Muscle of leg (tissue), 3 donors: ENCODE measurements at regions not wholly inside any gene's neighbourhood (a gene's known extent, or its start where the extent isn't known, plus 50 kb on each side); places are given as distances from the start of the nearest gene placed in this dataset.
"Not testable (repeated sequence)": the region's sequence is repeated elsewhere in the genome, so short reads cannot be mapped to it uniquely, and the experiment has no call there.

Experiments used
- DNase-seq: peaks from one replicate; pipeline ENCODE4 v3.0.0; 2013
- H3K27ac ChIP-seq: one replicate; pipeline ENCODE4 v1.5.1; 2013; ENCODE audit warnings: mild to moderate bottlenecking, low read length, control low read depth
- H3K27me3 ChIP-seq: one replicate; pipeline ENCODE4 v1.6.1; 2013; ENCODE audit warnings: low read length; ENCODE audit not compliant: control insufficient read depth, insufficient read depth
- H3K36me3 ChIP-seq: one replicate; pipeline ENCODE4 v1.6.1; 2013; ENCODE audit warnings: low read length; ENCODE audit not compliant: control insufficient read depth, insufficient read depth
- H3K4me1 ChIP-seq: one replicate; pipeline ENCODE4 v1.6.1; 2013; ENCODE audit warnings: low read length; ENCODE audit not compliant: control insufficient read depth, insufficient read depth
- H3K4me3 ChIP-seq: one replicate; pipeline ENCODE4 v1.5.1; 2013; ENCODE audit warnings: low read length, control low read depth
- H3K9me3 ChIP-seq: replicated peaks from 2 replicates; pipeline ENCODE4 v1.6.1; 2013; ENCODE audit warnings: low read depth, low read length; ENCODE audit not compliant: control insufficient read depth
- WGBS: methylation state at CpG from one replicate; pipeline ENCODE4 v1.1.5; 2013; ENCODE audit warnings: missing lambda C conversion rate; ENCODE audit not compliant: insufficient coverage; 5-methylcytosine and 5-hydroxymethylcytosine counted together

DNA sequence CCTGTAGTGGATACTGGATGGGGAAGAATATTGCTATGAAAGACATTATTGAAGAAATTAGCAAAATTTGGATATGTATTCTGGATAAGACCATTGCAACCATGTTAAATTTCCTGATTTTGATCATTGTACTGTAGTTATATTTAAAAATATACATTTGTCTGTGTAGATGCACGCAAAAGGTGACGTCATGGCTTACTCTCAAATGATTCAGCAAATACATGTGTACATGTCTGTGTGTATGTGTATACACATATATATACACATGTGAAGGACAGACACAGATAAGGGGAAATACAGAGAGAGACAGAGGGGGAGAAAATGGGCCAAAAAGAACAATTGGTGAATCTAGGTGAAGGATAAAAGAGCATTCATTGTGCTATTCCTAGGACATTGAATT, 82.3 kb upstream of the PLCB4 start:
- Histone ChIP-seq H3K27me3 (no peaks in the 10 kb centered on the region), H3K27ac (no peak overlapping the region), H3K36me3 (no peaks in the 10 kb centered on the region), H3K4me1 (no peaks in the 10 kb centered on the region), H3K4me3 (no peak overlapping the region), H3K9me3 (no peaks in the 10 kb centered on the region)
- no CpG with 5 or more reads among the region's 2 CpGs for WGBS
- no peak for DNase-seq

DNA sequence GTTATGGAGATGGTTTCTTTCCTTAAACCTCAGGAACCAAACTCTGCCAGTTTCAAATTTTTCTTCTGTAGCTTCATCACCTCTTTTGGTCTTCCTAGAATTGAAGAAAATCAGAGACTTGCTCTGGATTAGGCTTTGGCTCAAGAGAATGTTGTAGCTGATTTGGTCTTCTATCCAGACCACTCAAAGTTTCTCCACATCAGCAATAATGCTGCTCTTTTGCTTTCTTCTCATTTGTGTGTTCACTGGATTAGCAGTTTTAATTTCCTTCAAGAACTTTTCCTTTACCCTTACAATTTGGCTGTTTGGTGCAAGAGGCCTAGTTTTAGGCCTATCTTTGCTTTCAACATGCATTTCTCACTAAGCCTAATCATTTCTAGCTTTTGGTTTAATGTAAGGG, 78.1 kb upstream of the PLCB4 start:
- H3K9me3 ChIP-seq: no peaks in the 10 kb centered on the region
- no peak overlapping the region for H3K27ac ChIP-seq
- DNase-seq: no peak
- no peaks in the 10 kb centered on the region for H3K27me3 ChIP-seq
- no peaks in the 10 kb centered on the region for H3K36me3 ChIP-seq
- H3K4me1 ChIP-seq: no peaks in the 10 kb centered on the region
- no peak overlapping the region for H3K4me3 ChIP-seq

DNA sequence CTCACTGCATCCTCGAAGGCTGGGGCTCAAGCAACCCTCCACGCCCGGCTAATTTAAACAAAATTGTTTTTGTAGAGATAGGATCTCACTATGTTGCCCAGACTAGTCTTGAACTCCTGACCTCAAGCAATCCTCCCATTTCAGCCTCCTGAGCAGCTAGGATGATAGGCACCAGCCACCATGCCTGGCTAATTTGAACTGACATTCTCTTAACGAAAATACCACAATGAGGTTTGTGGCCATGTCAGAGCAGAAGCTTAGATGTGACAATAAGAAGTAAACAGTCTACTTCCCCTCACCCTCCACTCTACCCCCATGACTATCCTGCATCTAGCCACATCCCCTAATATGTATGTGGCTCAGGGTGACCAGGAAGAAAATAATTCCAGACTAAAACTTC, 74.8 kb upstream of the PLCB4 start:
- no CpG with 5 or more reads among the region's 4 CpGs for WGBS
- Histone ChIP-seq H3K27ac (no peak overlapping the region), H3K4me3 (no peak overlapping the region), H3K36me3 (no peaks in the 10 kb centered on the region), H3K9me3 (no peaks in the 10 kb centered on the region), H3K27me3 (no peaks in the 10 kb centered on the region), H3K4me1 (no peaks in the 10 kb centered on the region)
- no peak for DNase-seq

DNA sequence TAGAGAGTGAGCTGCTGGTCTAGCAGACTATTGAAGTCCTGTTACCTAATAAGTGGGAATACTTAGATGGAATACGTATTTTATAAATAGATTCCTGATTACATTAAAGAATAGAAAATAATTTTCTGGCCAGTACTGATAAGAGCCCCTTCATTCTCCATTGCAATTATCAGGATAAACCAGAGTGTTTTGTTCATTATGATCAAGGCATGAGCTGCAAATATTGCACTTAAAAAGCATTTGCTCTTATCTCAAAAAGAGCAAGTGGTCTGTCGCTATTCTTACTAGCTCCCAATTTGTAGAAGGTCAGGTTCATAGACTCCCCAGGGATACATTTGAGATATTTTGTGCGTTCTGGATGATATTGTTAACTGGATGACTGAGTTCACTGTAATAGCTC, 73.1 kb upstream of the PLCB4 start:
- H3K27ac ChIP-seq: no peak overlapping the region
- H3K4me1 ChIP-seq: no peaks in the 10 kb centered on the region
- no peaks in the 10 kb centered on the region for H3K36me3 ChIP-seq
- H3K27me3 ChIP-seq: no peaks in the 10 kb centered on the region
- H3K9me3 ChIP-seq: no peaks in the 10 kb centered on the region
- H3K4me3 ChIP-seq: no peak overlapping the region
- no CpG with 5 or more reads among the region's 3 CpGs for WGBS
- DNase-seq: no peak

DNA sequence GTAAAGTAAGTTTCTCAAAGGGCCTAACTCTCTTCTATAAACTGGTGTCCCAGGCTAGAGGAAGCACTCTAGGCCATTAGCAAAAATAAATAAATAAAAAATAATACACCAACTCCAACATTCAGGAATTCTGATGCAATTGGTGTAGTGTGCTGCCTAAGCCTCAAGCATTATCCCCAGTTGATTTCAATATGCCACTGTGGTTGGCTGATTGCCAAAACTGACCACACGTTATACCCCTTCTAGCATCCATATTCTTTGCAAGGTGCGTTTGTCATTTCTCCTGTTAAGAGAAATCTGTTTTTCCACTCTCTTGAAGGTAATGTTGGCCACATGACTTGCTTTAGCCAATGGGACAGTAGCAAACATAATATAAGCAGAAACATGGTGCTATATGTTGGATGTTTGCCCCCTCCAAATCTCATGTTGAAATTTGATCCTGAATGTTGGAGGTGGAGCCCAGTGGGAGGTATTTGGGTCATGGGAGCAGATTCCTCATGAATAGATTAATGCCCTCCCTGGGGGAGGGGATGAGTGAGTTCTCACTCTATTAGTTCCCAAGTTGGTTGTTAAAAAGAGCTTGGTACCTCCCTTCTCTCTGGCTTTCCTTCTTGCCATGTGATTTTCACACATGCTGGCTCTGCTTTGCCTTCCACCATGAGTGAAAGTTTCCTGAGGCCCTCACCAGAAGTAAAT, 71.9 kb upstream of the PLCB4 start:
- DNase-seq: no peak
- no CpG with 5 or more reads among the region's 2 CpGs for WGBS
- Histone ChIP-seq H3K27ac (no peak overlapping the region), H3K36me3 (no peaks in the 10 kb centered on the region), H3K4me1 (no peaks in the 10 kb centered on the region), H3K4me3 (no peak overlapping the region), H3K9me3 (no peaks in the 10 kb centered on the region), H3K27me3 (no peaks in the 10 kb centered on the region)

DNA sequence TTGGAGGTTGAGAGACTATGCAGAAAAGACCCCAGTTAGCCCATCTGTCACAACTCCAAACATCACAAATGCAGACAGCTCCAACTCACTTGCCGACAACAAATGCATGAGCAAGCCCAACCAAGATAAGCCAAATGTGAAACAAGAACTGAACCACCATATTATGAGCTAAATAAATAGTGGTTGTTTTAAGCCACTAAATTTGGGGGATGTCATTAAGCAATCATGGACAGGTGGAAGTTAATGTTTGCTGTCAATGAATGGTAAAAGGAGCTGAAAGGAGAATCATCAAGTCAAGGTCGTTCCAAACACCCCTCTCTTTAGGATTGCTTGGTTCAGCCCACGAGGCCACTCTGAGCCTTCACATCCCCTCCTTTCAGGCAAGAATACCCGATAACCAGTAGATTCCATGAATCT, 71.2 kb upstream of the PLCB4 start:
- Histone ChIP-seq H3K4me3 (no peak overlapping the region), H3K9me3 (peaks cover 3% of the 10 kb centered on the region), H3K4me1 (no peaks in the 10 kb centered on the region), H3K27ac (no peak overlapping the region), H3K36me3 (no peaks in the 10 kb centered on the region), H3K27me3 (no peaks in the 10 kb centered on the region)
- no peak for DNase-seq
- no CpG with 5 or more reads among the region's 4 CpGs for WGBS

DNA sequence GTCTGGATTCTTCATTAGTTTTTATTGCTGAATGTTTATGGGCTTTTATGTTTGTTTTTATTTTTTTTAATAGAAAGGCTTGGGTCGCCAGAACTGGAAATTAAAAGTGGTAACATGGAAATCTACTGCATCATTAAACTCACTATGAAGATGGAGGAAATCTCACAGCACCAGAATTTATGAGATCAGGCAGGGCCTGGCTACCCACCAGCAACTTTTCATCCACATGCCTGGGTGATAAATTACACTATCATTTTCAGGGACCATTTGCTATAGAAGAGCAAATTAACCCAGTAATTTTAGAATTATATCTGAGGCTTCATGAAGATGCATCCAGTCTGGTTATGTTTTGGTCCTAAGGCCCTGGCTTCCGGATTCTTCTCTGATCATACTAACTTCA, 57.8 kb upstream of the PLCB4 start:
- Histone ChIP-seq H3K27ac (no peak overlapping the region), H3K36me3 (no peaks in the 10 kb centered on the region), H3K9me3 (no peaks in the 10 kb centered on the region), H3K4me1 (no peaks in the 10 kb centered on the region), H3K4me3 (no peak overlapping the region), H3K27me3 (no peaks in the 10 kb centered on the region)
- WGBS: no CpG with 5 or more reads among the region's 2 CpGs
- DNase-seq: no peak

DNA sequence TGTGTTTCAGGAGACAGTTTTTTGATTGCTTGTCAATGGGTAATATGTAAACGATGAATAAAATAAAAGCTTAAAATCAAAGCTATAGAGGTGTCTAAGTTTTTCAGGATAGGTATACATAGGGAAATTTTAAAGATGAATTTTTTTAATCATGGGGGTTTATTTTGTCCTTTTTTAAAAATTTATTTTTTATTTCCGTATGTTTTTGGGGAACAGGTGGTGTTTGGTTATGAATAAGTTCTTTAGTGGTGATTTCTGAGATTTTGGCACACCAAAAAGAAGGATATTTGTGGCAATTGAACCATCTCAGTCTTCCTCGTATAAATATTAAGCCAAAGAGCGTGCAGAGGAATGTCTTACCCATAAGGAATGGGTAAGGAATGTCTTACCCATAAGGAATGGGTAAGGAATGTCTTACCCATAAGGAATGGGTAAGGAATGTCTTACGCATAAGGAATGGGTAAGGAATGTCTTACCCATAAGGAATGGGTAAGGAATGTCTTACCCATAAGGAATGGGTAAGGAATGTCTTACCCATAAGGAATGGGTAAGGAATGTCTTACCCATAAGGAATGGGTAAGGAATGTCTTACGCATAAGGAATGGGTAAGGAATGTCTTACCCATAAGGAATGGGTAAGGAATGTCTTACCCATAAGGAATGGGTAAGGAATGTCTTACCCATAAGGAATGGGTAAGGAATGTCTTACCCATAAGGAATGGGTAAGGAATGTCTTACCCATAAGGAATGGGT, 53.5 kb upstream of the PLCB4 start:
- not testable (repeated sequence) for DNase-seq, H3K4me1 ChIP-seq, H3K9me3 ChIP-seq, H3K27ac ChIP-seq, H3K36me3 ChIP-seq, H3K4me3 ChIP-seq, H3K27me3 ChIP-seq
- WGBS: no CpG with 5 or more reads among the region's 6 CpGs

DNA sequence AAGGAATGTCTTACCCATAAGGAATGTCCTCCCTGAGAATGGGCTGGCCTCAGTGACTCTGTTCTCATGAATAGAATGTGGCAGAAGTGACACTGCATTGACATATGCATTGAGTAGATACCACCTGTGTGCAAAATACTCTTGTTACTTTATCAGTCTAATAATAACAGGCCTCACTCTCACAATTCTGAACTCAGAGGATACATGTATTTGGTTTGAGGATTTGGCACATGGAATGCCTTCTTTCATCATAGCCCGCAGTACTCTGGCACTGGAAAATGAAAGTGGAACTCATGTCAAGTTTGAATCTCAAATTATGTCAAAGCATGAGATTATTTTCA, 52.9 kb upstream of the PLCB4 start:
- H3K27ac ChIP-seq: no peak overlapping the region
- no peaks in the 10 kb centered on the region for H3K36me3 ChIP-seq
- H3K4me3 ChIP-seq: no peak overlapping the region
- no peaks in the 10 kb centered on the region for H3K9me3 ChIP-seq
- H3K27me3 ChIP-seq: no peaks in the 10 kb centered on the region
- DNase-seq: no peak
- H3K4me1 ChIP-seq: no peaks in the 10 kb centered on the region
- 88% methylated on average over 1 of the region's 1 CpG for WGBS

DNA sequence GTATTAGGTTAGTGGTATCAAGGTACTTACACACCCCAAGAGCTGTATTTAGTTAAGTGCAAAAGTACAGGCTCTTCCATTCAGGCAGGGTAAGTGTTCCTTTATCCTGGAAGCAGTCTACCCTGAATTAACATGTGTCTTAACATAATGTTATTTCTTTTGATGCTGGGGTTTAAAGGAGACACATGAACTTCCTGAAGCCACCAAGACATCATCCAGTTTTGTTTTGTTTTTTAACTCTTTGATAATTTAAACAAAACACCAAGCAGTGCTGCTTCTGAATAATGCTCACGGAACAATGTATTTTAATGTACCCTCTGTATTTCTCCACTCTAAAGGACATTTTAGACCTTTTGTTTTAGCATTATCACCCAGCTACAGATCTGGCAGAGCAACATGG, 50.5 kb upstream of the PLCB4 start:
- no peaks in the 10 kb centered on the region for H3K9me3 ChIP-seq
- no peak overlapping the region for H3K27ac ChIP-seq
- no peak overlapping the region for H3K4me3 ChIP-seq
- no peaks in the 10 kb centered on the region for H3K36me3 ChIP-seq
- WGBS: no CpG with 5 or more reads among the region's 1 CpG
- no peak for DNase-seq
- H3K27me3 ChIP-seq: no peaks in the 10 kb centered on the region
- peaks cover 6% of the 10 kb centered on the region for H3K4me1 ChIP-seq
